Mesendoderm (in vitro differentiated cells): ENCODE measurements at regions not wholly inside any gene's neighbourhood (a gene's known extent, or its start where the extent isn't known, plus 50 kb on each side); places are given as distances from the start of the nearest gene placed in this dataset.

Experiments used
- DNase-seq: peaks from one replicate; pipeline ENCODE4 v3.0.0; 2013
- H2AK5ac ChIP-seq: 2 replicates; pipeline ENCODE4 v1.6.1; 2013; ENCODE audit warnings: low read length, inconsistent platforms
- H2BK120ac ChIP-seq: 2 replicates; pipeline ENCODE4 v1.6.1; 2013; ENCODE audit warnings: low read depth, mild to moderate bottlenecking, low read length, moderate library complexity, mixed read lengths
- H2BK15ac ChIP-seq: replicated peaks from 2 replicates; pipeline ENCODE4 v1.6.1; 2013; ENCODE audit warnings: low read depth, mild to moderate bottlenecking, moderate library complexity
- H2BK5ac ChIP-seq: 2 replicates; pipeline ENCODE4 v1.6.1; 2013; ENCODE audit warnings: low read length, inconsistent platforms
- H3K18ac ChIP-seq: 2 replicates; pipeline ENCODE4 v1.6.1; 2013; ENCODE audit warnings: mild to moderate bottlenecking, low read length, mixed read lengths
- H3K23ac ChIP-seq: one replicate; pipeline ENCODE4 v1.6.1; 2013; ENCODE audit warnings: low read length
- H3K27ac ChIP-seq: 2 replicates; pipeline ENCODE4 v1.5.1; 2013; ENCODE audit warnings: low read depth, mild to moderate bottlenecking, inconsistent platforms, low read length, moderate library complexity
- H3K27me3 ChIP-seq: 2 replicates; pipeline ENCODE4 v1.6.1; 2013; ENCODE audit warnings: low read length, control low read depth, mild to moderate bottlenecking, inconsistent platforms; ENCODE audit not compliant: insufficient read depth, poor library complexity
- H3K36me3 ChIP-seq: 2 replicates; pipeline ENCODE4 v1.6.1; 2013; ENCODE audit warnings: low read length, inconsistent platforms; ENCODE audit not compliant: control insufficient read depth, insufficient read depth
- H3K4ac ChIP-seq: one replicate; pipeline ENCODE4 v1.6.1; 2013; ENCODE audit warnings: low read depth, mild to moderate bottlenecking, low read length, moderate library complexity
- H3K4me1 ChIP-seq: 2 replicates; pipeline ENCODE4 v1.6.1; 2013; ENCODE audit warnings: low read depth, low read length, inconsistent platforms; ENCODE audit not compliant: control insufficient read depth
- H3K4me2 ChIP-seq: 2 replicates; pipeline ENCODE4 v1.6.1; 2013; ENCODE audit warnings: low read length
- H3K4me3 ChIP-seq: 2 replicates; pipeline ENCODE4 v1.5.1; 2013; ENCODE audit warnings: mild to moderate bottlenecking, low read length
- H3K56ac ChIP-seq: one replicate; pipeline ENCODE4 v1.6.1; 2013; ENCODE audit warnings: low read length
- H3K79me1 ChIP-seq: 2 replicates; pipeline ENCODE4 v1.6.1; 2013; ENCODE audit warnings: low read length, inconsistent platforms
- H3K79me2 ChIP-seq: 2 replicates; pipeline ENCODE4 v1.6.1; 2013; ENCODE audit warnings: mild to moderate bottlenecking, low read length; ENCODE audit not compliant: control insufficient read depth, insufficient read depth
- H3K9ac ChIP-seq: 2 replicates; pipeline ENCODE4 v1.6.1; 2013; ENCODE audit warnings: low read length, inconsistent platforms
- H4K5ac ChIP-seq: one replicate; pipeline ENCODE4 v1.6.1; 2013; ENCODE audit warnings: low read length
- H4K8ac ChIP-seq: one replicate; pipeline ENCODE4 v1.6.1; 2013; ENCODE audit warnings: low read depth, mild to moderate bottlenecking, control low read depth, low read length, moderate library complexity
- WGBS: extraction: QIAGEN DNeasy Blood & Tissue Kit; methylation state at CpG from one replicate; pipeline ENCODE4 v1.1.7; 2013; ENCODE audit warnings: low lambda C conversion rate, missing lambda C conversion rate; ENCODE audit not compliant: insufficient coverage; ENCODE audit errors: extremely low coverage; 5-methylcytosine and 5-hydroxymethylcytosine counted together

- H2BK120ac ChIP-seq, result no peak overlapping the region
- no peaks in the 10 kb centered on the region for H3K79me1 ChIP-seq
- no peaks in the 10 kb centered on the region for H3K36me3 ChIP-seq
- no peak overlapping the region for H2AK5ac ChIP-seq
- no peaks in the 10 kb centered on the region for H3K27me3 ChIP-seq
- no CpG with 5 or more reads among the region's 10 CpGs for WGBS
- H3K79me2 ChIP-seq, result no peaks in the 10 kb centered on the region
- DNase-seq, result no peak
- no peak overlapping the region for H3K27ac ChIP-seq
- no peak overlapping the region for H3K18ac ChIP-seq
- no peak overlapping the region for H3K4me3 ChIP-seq
- no peaks in the 10 kb centered on the region for H3K4me1 ChIP-seq
- no peak overlapping the region for H4K8ac ChIP-seq
- no peak overlapping the region for H3K56ac ChIP-seq
- H2BK5ac ChIP-seq, result no peak overlapping the region
- H3K9ac ChIP-seq, result no peak overlapping the region
- no peak overlapping the region for H3K4ac ChIP-seq
- H3K23ac ChIP-seq, result no peak overlapping the region
- no peak overlapping the region for H4K5ac ChIP-seq
- no peak overlapping the region for H2BK15ac ChIP-seq
- no peak overlapping the region for H3K4me2 ChIP-seq
Measured at GRCh38 chr12:128018067-128018466, 248.9 kb upstream of the TMEM132C start.

- no peak overlapping the region for H3K56ac ChIP-seq
- no peak overlapping the region for H3K4ac ChIP-seq
- no peak overlapping the region for H3K9ac ChIP-seq
- no peak overlapping the region for H3K23ac ChIP-seq
- WGBS, result no CpG with 5 or more reads among the region's 9 CpGs
- no peak overlapping the region for H4K8ac ChIP-seq
- H3K79me1 ChIP-seq, result no peaks in the 10 kb centered on the region
- H3K36me3 ChIP-seq, result no peaks in the 10 kb centered on the region
- no peak overlapping the region for H2BK15ac ChIP-seq
- no peak overlapping the region for H2AK5ac ChIP-seq
- no peak overlapping the region for H3K4me3 ChIP-seq
- no peak overlapping the region for H3K18ac ChIP-seq
- no peaks in the 10 kb centered on the region for H3K79me2 ChIP-seq
- no peak for DNase-seq
- no peak overlapping the region for H3K27ac ChIP-seq
- H3K4me2 ChIP-seq, result no peak overlapping the region
- no peak overlapping the region for H2BK120ac ChIP-seq
- H4K5ac ChIP-seq, result no peak overlapping the region
- H3K27me3 ChIP-seq, result no peaks in the 10 kb centered on the region
- no peak overlapping the region for H2BK5ac ChIP-seq
- no peaks in the 10 kb centered on the region for H3K4me1 ChIP-seq
Measured at GRCh38 chr12:128019996-128020544, 246.9 kb upstream of the TMEM132C start.

- Histone ChIP-seq H3K4me3 (no peak overlapping the region), H3K27me3 (no peaks in the 10 kb centered on the region), H3K18ac (no peak overlapping the region), H2BK5ac (no peak overlapping the region), H3K27ac (no peak overlapping the region), H4K5ac (no peak overlapping the region), H2BK120ac (no peak overlapping the region), H3K4me2 (no peak overlapping the region), H3K79me1 (no peaks in the 10 kb centered on the region), H2BK15ac (no peak overlapping the region), H3K79me2 (no peaks in the 10 kb centered on the region), H3K36me3 (no peaks in the 10 kb centered on the region), H3K56ac (no peak overlapping the region), H3K23ac (no peak overlapping the region), H3K4me1 (no peaks in the 10 kb centered on the region), H3K4ac (no peak overlapping the region), H2AK5ac (no peak overlapping the region), H4K8ac (peak overlapping the region; percentile 76), H3K9ac (no peak overlapping the region)
- DNase-seq, result no peak
- no CpG with 5 or more reads among the region's 2 CpGs for WGBS
Measured at GRCh38 chr12:128021561-128021960, 245.4 kb upstream of the TMEM132C start.

- Histone ChIP-seq H3K4me3 (no peak overlapping the region), H3K9ac (no peak overlapping the region), H3K18ac (no peak overlapping the region), H3K27ac (no peak overlapping the region), H3K27me3 (no peaks in the 10 kb centered on the region), H3K4me1 (no peaks in the 10 kb centered on the region), H2AK5ac (no peak overlapping the region), H4K8ac (no peak overlapping the region), H3K23ac (no peak overlapping the region), H3K4me2 (no peak overlapping the region), H2BK15ac (no peak overlapping the region), H2BK120ac (no peak overlapping the region), H2BK5ac (no peak overlapping the region), H4K5ac (no peak overlapping the region), H3K36me3 (no peaks in the 10 kb centered on the region), H3K4ac (no peak overlapping the region), H3K79me2 (no peaks in the 10 kb centered on the region), H3K79me1 (no peaks in the 10 kb centered on the region), H3K56ac (no peak overlapping the region)
- no CpG with 5 or more reads among the region's 9 CpGs for WGBS
- peak; percentile 37 for DNase-seq
Measured at GRCh38 chr12:128025589-128026245, 241.3 kb upstream of the TMEM132C start.

- H3K4me1 ChIP-seq, result no peaks in the 10 kb centered on the region
- no peak overlapping the region for H3K9ac ChIP-seq
- H3K18ac ChIP-seq, result no peak overlapping the region
- no peak overlapping the region for H2BK5ac ChIP-seq
- H2AK5ac ChIP-seq, result no peak overlapping the region
- no peak for DNase-seq
- H3K4me2 ChIP-seq, result no peak overlapping the region
- no peak overlapping the region for H2BK15ac ChIP-seq
- no peak overlapping the region for H3K23ac ChIP-seq
- H3K4ac ChIP-seq, result no peak overlapping the region
- H3K27ac ChIP-seq, result no peak overlapping the region
- H3K79me1 ChIP-seq, result no peaks in the 10 kb centered on the region
- no peaks in the 10 kb centered on the region for H3K36me3 ChIP-seq
- H3K27me3 ChIP-seq, result no peaks in the 10 kb centered on the region
- no peaks in the 10 kb centered on the region for H3K79me2 ChIP-seq
- H4K5ac ChIP-seq, result no peak overlapping the region
- H3K4me3 ChIP-seq, result no peak overlapping the region
- H2BK120ac ChIP-seq, result no peak overlapping the region
- WGBS, result no CpG with 5 or more reads among the region's 6 CpGs
- H4K8ac ChIP-seq, result no peak overlapping the region
- H3K56ac ChIP-seq, result no peak overlapping the region
Measured at GRCh38 chr12:128026696-128027574, 240.0 kb upstream of the TMEM132C start.
